Bronchial epithelial cell (primary cell): ENCODE measurements at regions not wholly inside any gene's neighbourhood (a gene's known extent, or its start where the extent isn't known, plus 50 kb on each side); places are given as distances from the start of the nearest gene placed in this dataset.
A peak's percentile ranks its signal among the peaks of the same experiment; 100 is the strongest.

Experiments
- DNase-seq: peaks from one replicate; pipeline ENCODE4 v3.0.0-alpha.2; 2010; ENCODE audit warnings: low read depth
- FAIRE-seq: peaks from 2 replicates; lab custom pipeline; 2011; peaks lifted over from hg19 to GRCh38; lab: Jason Lieb, UNC
- H3K27me3 ChIP-seq: 2 replicates; pipeline ENCODE4 v1.5.1; 2011; ENCODE audit warnings: low read length; ENCODE audit not compliant: control insufficient read depth, insufficient read depth
- H3K36me3 ChIP-seq: 2 replicates; pipeline ENCODE4 v1.5.1; 2011; ENCODE audit warnings: low read length; ENCODE audit not compliant: control insufficient read depth, insufficient read depth
- H3K4me3 ChIP-seq: 2 replicates; pipeline ENCODE4 v1.5.1; 2011; ENCODE audit warnings: mild to moderate bottlenecking, low read depth, low read length, control low read depth
- TF ChIP-seq, protein P1 (sequence below): IDR thresholded peaks from 2 replicates; pipeline ENCODE4 v1.5.1; 2011; ENCODE audit warnings: mild to moderate bottlenecking, moderate library complexity, low read length, control low read depth, inconsistent platforms; ENCODE audit not compliant: insufficient read depth, severe bottlenecking

DNA sequence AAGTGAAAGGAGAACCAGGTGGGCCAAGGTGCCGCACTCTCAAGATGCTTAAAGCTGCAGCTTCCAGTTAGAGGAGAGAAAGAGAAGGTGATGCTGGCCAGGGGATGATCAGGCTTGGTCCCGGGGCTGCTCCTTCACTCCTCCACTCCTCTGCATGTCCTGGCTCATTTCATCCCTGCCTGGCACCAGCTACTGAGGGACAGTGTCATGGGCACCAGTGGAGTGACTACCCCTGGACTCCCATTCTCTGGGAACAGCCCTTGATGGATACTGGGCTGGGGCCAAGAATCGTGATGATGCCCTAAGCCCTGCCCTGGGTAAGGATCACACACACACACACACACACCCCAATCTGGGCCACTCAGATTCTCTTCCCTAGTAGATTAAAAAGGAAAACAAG, 243.7 kb downstream of the UACA start:
- DNase-seq (no peak), FAIRE-seq (no peak)
- Histone ChIP-seq H3K4me3 (no peak overlapping the region), H3K27me3 (peaks cover 26% of the 10 kb centered on the region), H3K36me3 (no peaks in the 10 kb centered on the region)
- TF ChIP-seq, protein P1, sequence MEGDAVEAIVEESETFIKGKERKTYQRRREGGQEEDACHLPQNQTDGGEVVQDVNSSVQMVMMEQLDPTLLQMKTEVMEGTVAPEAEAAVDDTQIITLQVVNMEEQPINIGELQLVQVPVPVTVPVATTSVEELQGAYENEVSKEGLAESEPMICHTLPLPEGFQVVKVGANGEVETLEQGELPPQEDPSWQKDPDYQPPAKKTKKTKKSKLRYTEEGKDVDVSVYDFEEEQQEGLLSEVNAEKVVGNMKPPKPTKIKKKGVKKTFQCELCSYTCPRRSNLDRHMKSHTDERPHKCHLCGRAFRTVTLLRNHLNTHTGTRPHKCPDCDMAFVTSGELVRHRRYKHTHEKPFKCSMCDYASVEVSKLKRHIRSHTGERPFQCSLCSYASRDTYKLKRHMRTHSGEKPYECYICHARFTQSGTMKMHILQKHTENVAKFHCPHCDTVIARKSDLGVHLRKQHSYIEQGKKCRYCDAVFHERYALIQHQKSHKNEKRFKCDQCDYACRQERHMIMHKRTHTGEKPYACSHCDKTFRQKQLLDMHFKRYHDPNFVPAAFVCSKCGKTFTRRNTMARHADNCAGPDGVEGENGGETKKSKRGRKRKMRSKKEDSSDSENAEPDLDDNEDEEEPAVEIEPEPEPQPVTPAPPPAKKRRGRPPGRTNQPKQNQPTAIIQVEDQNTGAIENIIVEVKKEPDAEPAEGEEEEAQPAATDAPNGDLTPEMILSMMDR, result no peak

- Histone ChIP-seq H3K36me3 (no peaks in the 10 kb centered on the region), H3K4me3 (no peak overlapping the region), H3K27me3 (peaks cover 31% of the 10 kb centered on the region)
- DNase-seq, result no peak
- FAIRE-seq, result peak; percentile 83
- TF ChIP-seq, protein P1, result no peak
Measured at GRCh38 chr15:70519004-70519365, 244.4 kb downstream of the UACA start.

DNA sequence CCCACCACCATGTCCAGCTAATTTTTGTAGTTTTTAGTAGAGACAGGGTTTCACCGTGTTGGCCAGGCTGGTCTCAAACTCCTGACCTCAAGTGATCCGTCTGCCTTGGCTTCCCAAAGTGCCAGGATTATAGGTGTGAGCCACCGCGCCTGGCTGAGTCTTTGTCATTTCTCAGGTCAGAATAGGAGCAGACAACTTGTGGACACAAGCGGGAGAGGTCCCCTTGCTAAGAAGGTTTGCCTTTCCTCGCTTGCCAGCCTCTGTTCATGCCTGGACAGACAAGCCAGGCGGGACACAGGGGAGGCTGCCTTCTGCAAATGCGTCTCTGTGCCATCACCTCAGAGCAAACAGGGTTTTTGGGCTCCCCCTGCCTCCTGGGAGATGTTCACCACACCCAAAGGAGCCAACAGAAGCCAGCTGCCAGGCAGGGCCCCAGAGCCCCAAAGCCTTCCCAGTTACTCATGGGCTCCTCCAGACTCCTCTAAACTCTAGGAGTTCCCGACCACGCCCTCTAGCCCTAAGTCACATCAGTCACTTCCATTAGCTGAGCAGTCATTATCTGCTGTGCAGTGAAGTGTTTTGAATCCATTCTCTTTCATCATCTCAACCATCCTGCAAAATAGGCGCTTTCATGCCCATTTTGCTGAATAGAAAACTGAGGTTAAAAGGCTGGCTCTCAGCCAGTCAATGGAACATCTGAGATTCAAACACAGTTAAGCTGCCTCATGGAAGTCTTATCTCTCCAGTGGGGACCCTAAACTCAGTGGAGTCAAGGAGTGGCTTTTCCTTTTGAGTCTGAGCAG, 245.0 kb downstream of the UACA start:
- no peaks in the 10 kb centered on the region for H3K36me3 ChIP-seq
- H3K27me3 ChIP-seq, result peaks cover 33% of the 10 kb centered on the region
- H3K4me3 ChIP-seq, result no peak overlapping the region
- FAIRE-seq, result peak; percentile 64
- TF ChIP-seq, protein P1, result no peak
- DNase-seq, result no peak

DNA sequence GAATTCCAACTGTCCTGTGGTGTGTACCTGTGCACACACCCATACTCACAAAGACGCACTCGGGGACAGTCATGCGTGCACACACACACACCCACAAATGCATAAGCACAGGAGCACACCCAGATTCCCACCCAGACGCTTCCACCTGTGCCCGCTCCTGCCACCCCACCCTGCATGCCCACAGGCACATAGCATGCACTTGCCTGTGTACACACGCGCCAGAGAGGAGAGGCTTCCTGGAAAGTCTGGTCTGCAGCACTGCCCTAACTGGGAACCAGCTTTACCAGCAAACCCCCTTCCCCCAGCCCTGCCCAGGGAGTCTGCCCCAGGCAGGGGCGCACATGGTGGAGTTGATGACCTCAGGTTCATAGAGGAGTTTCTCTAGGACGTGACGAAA, 246.2 kb downstream of the UACA start:
- Histone ChIP-seq H3K4me3 (no peak overlapping the region), H3K36me3 (no peaks in the 10 kb centered on the region), H3K27me3 (peaks cover 33% of the 10 kb centered on the region)
- TF ChIP-seq, protein P1, result no peak
- peak; percentile 47 for DNase-seq
- no peak for FAIRE-seq

DNA sequence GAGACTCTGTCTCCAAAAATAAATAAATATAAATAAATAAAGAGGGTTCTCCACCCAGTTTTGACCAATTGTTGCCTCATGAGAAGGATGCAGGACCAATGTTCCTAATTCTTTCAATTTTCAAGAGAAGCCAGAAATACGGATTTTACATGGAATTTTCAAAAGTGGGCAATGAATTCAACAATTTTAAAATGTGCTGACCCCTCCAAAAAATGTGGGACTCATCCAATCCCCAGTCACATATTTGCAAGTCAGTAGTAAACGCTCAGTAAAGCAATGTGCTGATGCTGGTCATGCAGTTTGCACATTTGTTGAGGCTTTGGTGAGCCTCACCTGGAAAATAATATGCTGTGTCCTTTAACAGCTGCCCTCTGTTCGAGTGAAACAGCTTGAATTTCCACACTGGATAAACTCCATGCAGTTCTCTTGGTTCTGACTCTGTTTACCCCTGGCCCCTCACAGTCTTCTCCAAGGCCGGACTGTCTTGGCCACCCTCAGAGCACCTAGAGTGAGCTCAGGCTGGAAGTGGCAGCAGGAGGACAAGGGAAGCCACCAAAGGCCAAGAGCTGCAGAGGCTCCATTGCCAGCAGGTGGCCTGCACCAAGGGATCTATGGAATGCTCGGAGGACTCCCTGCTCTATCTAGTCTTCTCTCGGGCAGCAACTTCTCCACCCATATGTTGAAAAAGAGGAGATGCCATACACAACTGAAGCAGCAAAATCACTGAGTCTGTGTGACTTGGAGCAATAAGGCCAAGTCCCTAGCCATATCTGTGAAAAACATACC, 246.8 kb downstream of the UACA start:
- DNase-seq (no peak), FAIRE-seq (peak; percentile 13)
- Histone ChIP-seq H3K36me3 (no peaks in the 10 kb centered on the region), H3K27me3 (peaks cover 32% of the 10 kb centered on the region), H3K4me3 (no peak overlapping the region)
- TF ChIP-seq, protein P1, result peak; percentile 13
